ENCODE measurements at regions not wholly inside any gene's neighbourhood (a gene's known extent, or its start where the extent isn't known, plus 50 kb on each side); places are given as distances from the start of the nearest gene placed in this dataset.

DNA sequence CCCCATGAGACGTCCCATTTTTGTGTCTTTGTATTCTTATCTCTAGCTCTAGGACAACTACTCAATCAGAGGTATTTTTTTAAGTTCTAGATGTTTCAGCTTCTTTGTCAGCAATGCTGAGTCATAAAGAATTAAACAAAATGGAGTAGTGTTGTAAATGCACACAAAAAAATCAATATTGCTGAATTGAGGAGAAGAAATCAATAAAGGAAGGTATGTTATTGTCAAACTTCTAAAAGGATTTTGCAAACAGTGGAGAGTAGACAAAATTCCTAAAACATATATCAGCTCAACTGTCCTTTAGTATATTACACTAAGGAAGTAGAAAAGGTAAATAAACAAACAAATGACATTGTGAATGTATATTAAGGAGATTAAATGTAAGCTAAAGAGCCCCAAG, 726.1 kb upstream of the NRXN1 start:
- Histone ChIP-seq H3K4me1 (no peaks in the 10 kb centered on the region), H3K4me3 (no peak overlapping the region), H3K27me3 (no peaks in the 10 kb centered on the region), H3K36me3 (no peaks in the 10 kb centered on the region), H3K27ac (no peak overlapping the region), H3K9me3 (no peaks in the 10 kb centered on the region)
- no peak for DNase-seq
- no peak for TF ChIP-seq POLR2A (IDR thresholded peaks at IDR 0.05)
- TF ChIP-seq, protein P1, sequence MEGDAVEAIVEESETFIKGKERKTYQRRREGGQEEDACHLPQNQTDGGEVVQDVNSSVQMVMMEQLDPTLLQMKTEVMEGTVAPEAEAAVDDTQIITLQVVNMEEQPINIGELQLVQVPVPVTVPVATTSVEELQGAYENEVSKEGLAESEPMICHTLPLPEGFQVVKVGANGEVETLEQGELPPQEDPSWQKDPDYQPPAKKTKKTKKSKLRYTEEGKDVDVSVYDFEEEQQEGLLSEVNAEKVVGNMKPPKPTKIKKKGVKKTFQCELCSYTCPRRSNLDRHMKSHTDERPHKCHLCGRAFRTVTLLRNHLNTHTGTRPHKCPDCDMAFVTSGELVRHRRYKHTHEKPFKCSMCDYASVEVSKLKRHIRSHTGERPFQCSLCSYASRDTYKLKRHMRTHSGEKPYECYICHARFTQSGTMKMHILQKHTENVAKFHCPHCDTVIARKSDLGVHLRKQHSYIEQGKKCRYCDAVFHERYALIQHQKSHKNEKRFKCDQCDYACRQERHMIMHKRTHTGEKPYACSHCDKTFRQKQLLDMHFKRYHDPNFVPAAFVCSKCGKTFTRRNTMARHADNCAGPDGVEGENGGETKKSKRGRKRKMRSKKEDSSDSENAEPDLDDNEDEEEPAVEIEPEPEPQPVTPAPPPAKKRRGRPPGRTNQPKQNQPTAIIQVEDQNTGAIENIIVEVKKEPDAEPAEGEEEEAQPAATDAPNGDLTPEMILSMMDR (IDR thresholded peaks at IDR 0.05): no peak

- H3K9me3 ChIP-seq: no peaks in the 10 kb centered on the region
- H3K4me3 ChIP-seq: no peak overlapping the region
- no peaks in the 10 kb centered on the region for H3K36me3 ChIP-seq
- no peaks in the 10 kb centered on the region for H3K4me1 ChIP-seq
- no peaks in the 10 kb centered on the region for H3K27me3 ChIP-seq
- no peak overlapping the region for H3K27ac ChIP-seq
- DNase-seq: no peak
- no peak for TF ChIP-seq POLR2A (IDR thresholded peaks at IDR 0.05)
- TF ChIP-seq, protein P1 (IDR thresholded peaks at IDR 0.05): no peak
These were observed 702.2 kb upstream of the NRXN1 start for GRCh38 chr2:51734115-51734514.

- Histone ChIP-seq H3K9me3 (no peaks in the 10 kb centered on the region), H3K36me3 (no peaks in the 10 kb centered on the region), H3K4me1 (no peaks in the 10 kb centered on the region), H3K4me3 (no peak overlapping the region), H3K27me3 (no peaks in the 10 kb centered on the region), H3K27ac (no peak overlapping the region)
- no peak for DNase-seq
- TF ChIP-seq POLR2A (IDR thresholded peaks at IDR 0.05): no peak
- TF ChIP-seq, protein P1 (IDR thresholded peaks at IDR 0.05): no peak
These were observed 691.8 kb upstream of the NRXN1 start for GRCh38 chr2:51723691-51724090.

DNA sequence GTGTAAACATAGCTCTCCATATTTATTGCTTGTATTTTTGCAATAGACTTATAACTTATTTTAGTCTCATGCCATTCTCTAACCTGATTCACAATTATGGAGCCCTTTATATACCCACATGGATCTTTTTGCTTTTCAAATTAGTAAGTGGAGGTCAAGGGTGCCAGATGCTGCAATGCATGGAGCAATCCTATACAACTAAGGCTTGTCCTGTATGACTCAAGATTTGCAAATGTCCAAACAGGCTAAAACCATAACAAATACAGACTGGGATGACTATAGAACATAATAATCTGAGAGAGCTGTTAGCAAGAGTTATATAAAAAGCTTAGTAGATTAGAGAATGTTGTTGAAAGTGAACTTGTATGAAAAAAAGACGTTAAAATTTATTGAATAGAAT, 690.4 kb upstream of the NRXN1 start:
- Histone ChIP-seq H3K4me3 (no peak overlapping the region), H3K27me3 (no peaks in the 10 kb centered on the region), H3K36me3 (no peaks in the 10 kb centered on the region), H3K4me1 (peaks cover 0 to 6% (median 0%) of the 10 kb centered on the region in 4 donors), H3K9me3 (no peaks in the 10 kb centered on the region), H3K27ac (no peak overlapping the region)
- TF ChIP-seq, protein P1 (IDR thresholded peaks at IDR 0.05): no peak
- TF ChIP-seq POLR2A (IDR thresholded peaks at IDR 0.05): no peak
- DNase-seq: no peak

DNA sequence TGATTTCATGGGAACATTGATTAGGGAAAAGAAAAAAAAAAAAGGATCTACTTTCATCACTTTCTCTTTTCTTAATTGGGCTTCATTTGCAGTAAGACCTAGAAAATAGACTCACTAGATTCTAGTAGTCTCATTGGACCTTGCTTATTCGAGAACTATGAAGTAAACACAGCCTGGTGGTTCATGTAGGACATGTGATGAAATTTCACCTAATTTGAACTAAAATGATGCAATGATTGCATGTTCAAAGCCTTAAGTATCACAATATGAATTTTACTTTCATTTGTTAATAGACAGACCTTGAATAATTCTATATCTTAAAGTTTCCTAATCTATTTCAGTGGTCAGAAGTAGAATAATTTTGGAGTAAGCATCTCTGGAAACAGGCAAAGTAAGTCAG, 688.9 kb upstream of the NRXN1 start:
- Histone ChIP-seq H3K36me3 (no peaks in the 10 kb centered on the region), H3K27ac (no peak overlapping the region), H3K4me3 (no peak overlapping the region), H3K4me1 (peaks cover 0 to 6% (median 0%) of the 10 kb centered on the region in 4 donors), H3K27me3 (no peaks in the 10 kb centered on the region), H3K9me3 (no peaks in the 10 kb centered on the region)
- no peak for DNase-seq
- TF ChIP-seq, protein P1 (IDR thresholded peaks at IDR 0.05): no peak
- TF ChIP-seq POLR2A (IDR thresholded peaks at IDR 0.05): no peak

DNA sequence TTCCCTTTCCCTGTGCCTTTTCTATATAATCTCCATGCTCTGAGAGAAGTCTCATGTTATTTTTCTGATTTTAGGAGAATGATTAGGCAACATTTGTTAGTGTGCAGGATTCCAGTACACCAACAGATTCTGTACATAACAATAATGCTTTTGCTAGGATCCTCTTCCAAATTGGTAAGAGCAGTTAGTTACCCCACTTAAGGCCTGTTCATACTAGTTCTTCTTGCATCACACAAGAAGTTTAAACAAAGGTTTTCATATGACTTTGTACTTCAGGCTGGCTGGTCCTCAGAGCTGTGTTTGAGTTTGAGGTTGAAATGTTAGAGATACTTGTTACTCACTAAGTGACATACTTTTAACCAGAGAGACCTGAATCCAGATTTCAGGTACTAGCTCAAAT, 686.9 kb upstream of the NRXN1 start:
- no peak overlapping the region for H3K4me3 ChIP-seq
- no peaks in the 10 kb centered on the region for H3K36me3 ChIP-seq
- no peak for DNase-seq
- H3K4me1 ChIP-seq: peaks cover 0 to 6% (median 0%) of the 10 kb centered on the region in 4 donors
- no peak overlapping the region for H3K27ac ChIP-seq
- H3K27me3 ChIP-seq: no peaks in the 10 kb centered on the region
- TF ChIP-seq, protein P1 (IDR thresholded peaks at IDR 0.05): no peak
- TF ChIP-seq POLR2A (IDR thresholded peaks at IDR 0.05): no peak
- no peaks in the 10 kb centered on the region for H3K9me3 ChIP-seq

Measured in Peyer's patch (tissue), 4 donors.